Stimulated activated CD4-positive, alpha-beta T cell treated with anti-CD3 and anti-CD28 coated beads, Interleukin-4, amount 100 ng/mL, for 24 hours (primary cell): ENCODE measurements at regions not wholly inside any gene's neighbourhood (a gene's known extent, or its start where the extent isn't known, plus 50 kb on each side); places are given as distances from the start of the nearest gene placed in this dataset.
"Not testable (repeated sequence)": the region's sequence is repeated elsewhere in the genome, so short reads cannot be mapped to it uniquely, and the experiment has no call there.

Experiments used
- DNase-seq: peaks from one replicate; pipeline ENCODE4 v3.0.0-alpha.2; 2020

DNA sequence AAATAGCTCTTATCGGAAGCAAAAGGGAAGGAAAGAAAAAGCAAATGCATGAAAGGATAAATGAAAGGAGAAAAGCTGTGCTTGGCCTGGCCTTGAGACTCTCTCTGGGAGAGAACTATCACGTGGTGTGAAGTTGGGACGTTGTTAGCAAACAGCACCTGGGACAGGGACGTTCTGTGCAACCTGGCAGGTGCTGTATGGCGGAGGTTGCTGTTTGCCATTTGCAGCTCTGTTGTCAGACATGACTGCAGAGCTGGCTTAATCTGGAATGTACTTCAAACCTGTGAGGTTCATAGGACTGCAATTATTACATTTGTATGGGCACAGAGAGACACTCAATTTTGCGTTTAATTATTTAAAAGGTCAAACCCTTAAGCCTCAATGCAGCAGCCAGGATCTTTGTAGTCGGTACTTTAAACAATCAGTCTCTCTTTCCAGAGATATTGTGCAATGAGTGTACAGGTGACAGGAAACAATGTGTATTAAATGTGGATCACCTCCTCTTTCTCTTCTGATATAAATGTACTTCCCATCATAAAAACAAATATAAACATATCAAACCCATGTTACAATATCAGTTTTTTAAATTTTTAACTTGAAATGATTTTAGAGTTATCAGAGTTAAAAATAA is 800.5 kb upstream of the KCND2 start:
- no peak for DNase-seq

DNA sequence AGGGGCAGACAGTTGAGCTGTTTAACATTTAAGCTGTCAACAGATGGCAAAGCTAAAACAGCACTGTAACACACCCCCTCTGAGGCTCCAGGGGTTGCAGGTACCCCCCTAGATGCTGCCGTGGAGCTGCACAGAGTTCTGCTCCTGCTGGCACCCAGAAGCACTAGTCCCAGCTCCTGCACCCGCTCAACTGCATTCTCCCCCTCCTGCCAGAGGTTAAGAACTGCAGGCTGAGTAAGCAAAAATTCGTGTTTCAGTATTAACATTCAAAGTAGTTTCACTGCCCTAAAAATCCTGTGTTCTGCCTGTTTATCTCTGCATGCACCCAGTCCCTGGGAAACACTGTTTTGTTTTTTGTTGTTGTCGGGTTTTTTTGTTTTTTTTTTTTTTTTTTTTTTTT is 790.8 kb upstream of the KCND2 start:
- no peak for DNase-seq

DNA sequence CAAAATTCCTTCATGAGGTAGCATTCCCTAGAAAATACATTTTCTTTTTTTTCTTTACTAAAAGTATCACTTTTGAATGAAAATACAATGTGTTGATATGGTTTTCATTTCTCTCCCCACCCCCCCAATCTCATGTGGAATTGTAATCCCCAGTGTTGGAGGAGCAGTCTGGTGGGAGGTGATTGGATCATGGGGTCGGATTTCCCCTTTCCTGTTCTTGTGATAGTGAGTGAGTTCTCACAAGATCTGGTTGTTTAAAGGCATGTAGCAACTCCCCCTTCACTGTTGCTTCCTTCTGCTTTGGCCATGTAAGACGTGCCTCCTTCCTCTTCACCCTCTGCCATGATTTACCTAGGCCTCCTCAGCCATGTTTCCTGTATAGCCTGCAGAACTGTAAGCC is 790.3 kb upstream of the KCND2 start:
- no peak for DNase-seq

DNA sequence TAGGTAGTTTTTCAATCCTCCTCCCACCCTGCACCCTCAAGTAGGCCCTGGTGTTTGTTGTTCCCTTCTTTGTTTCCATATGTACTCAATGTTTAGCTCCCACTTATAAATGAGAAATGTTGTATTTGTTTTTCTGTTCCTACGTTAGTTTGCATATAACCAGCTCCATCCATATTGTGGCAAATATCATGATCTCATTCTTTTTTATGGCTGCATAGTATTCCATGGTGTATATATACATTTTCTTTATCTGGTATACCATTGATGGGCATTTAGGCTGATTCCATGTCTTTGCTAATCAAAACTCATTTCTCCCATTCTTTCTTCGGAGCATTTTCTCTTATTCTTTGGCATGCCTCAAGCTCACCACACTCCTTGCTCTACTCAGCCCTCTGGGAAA is 789.6 kb upstream of the KCND2 start:
- no peak for DNase-seq

DNA sequence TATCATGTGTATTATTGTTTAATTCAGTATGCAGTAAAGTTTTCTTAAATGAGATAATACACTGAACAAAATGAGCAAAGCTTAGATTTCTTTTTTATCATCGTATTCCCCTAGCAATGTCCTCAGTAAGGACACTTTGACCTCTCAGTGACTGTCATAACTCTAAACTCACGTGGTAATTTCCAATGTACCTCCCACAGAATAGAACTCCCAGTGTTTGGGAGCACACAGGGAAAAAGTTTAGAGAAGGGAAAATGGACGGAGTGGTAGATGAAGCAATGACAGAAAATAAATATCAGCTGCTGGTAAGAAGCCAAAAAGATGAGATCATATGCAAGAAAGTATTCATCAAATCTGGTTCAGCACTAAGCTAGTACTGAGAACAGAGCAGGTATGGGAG is 758.6 kb upstream of the KCND2 start:
- DNase-seq = no peak

DNA sequence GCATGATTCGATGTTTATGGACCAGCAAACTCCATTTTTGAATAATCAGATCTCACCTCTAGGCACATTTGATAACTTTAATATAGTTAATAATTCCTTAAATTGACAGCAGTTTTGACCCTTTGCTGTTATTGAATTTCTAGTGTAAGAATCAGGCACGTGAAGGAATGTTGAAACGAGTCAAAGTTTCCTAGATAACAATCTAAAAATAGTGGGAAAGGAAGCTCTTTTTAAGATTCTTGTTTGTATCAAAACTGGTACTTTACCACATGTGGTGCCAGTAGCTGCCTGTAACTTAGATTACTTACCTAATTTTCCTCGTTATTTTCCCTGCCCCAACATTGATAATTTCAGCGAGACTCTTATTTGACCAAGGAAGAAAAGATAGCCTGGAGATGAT is 757.8 kb upstream of the KCND2 start:
- no peak for DNase-seq

DNA sequence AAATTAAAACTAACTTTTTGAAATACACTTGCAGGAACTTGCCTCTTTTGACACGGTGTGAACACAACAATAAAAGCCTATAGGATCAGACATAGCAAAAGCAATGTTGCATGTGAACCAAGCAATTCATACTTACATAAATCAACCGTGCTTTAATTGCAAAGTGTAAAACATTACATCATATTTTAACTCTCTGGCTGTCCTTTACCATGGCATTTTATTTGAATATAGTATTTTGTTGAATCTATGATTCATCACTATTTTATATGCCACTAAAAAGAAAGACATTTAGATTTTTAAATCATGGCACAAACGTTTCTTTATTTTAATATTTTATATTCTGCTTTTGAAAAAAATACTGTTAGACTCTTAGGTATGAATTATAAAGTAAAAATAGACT is 757.0 kb upstream of the KCND2 start:
- no peak for DNase-seq

DNA sequence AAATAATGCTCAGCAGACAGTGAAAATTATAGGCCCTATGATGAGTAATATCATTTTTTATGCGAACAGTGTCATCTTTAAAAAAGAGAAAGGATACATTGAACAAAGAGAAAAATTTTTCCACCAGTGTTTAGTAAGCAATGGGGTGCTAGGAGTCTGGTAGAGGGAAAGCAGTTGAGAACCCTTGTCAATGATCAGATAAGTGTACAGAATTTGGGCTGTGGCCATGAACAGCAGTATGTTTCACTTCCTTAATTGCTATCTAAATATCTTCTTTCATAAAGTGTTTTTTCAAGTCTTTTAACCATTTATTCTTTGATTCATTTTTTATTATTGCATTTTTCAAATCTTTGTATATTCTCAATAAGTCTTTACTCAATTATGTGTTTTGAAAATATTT is 750.7 kb upstream of the KCND2 start:
- DNase-seq = no peak

DNA sequence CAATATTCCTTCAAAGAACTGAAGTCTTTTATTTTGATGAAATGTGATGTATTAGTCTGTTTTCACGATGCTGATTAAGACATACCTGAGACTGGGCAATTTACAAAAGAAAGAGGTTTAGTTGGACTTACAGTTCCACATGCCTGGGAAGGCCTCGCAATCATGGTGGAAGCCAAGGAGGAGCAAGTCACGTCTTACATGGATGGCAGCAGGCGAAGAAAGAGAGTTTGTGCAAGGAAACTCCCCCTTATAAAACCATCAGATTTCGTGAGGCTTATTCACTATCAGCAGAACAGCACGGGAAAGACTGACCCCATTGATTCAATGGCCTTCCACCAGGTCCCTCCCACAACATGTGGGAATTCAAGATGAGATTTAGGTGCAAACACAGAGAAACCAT is 750.3 kb upstream of the KCND2 start:
- no peak for DNase-seq

DNA sequence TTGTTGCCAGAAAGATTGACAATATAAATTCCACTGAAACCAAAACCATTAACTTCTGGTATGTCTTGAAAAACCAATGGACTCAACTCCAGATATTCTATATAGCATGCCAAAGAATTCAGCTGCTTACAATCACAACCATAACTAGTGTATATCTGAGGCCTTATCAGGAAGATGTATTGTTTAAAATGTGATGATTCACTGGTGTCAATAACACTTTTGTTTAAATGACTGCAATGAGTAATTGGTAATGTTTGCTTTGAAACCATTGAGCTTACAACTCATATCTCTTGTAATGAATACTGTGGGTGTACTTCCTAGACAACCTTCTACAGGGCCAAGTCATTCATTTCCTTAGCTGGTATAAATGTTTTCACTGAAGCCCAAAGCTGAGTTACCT is 727.9 kb upstream of the KCND2 start:
- DNase-seq = no peak

DNA sequence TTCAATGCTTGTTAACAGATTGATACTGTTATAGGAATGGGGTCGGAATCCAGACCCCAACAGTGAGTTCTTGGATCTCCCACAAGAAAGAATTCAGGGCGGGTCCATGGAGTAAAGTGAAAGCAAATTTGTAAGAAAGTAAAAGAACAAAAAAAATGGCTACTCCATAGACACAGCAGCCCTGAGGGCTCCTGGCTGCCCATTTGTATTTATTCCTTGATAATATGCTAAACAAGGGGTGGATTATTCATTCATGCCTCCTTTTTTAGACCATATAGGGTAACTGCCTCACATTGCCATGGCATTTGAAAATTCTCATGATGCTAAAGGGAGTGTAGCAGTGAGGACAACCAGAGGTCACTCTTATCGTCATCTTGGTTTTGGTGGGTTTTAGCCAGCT is 717.2 kb upstream of the KCND2 start:
- no peak for DNase-seq

DNA sequence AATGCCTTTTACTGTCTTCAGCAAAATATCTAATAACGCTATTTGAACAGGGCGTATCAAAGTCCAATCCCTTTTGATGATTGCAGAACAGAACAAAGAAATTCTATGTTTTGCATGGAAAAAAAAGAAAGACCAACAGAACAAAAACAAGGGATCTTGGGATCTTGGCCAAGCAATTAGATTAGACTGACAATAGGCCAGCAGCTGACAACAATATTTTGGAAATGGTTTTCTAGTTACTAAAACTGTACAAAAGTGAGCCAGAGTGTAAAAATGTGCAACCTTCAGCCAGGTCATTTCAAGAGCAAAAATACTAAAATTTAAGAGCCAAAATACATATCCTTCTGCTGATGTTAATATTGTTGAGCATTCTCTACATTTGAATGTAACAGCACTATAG is 716.5 kb upstream of the KCND2 start:
- DNase-seq = no peak

DNA sequence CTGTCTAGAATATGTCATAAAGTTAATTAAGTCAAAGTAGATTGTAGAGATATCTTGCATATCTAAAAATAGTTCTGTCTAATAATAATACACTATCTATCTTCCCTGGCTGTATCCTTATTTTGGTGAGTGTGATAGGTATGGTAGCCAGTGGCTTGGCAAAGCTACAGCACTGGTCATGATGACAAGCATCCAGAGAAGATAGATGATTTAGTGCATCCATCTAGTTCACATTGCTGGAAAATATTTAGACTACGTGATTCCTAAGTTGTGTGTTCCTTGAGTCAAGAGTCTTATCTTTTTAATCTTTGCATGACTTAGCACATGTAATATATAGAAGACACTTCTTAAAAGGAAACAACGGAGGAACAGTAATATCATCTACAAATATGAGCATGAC is 711.2 kb upstream of the KCND2 start:
- DNase-seq = no peak

DNA sequence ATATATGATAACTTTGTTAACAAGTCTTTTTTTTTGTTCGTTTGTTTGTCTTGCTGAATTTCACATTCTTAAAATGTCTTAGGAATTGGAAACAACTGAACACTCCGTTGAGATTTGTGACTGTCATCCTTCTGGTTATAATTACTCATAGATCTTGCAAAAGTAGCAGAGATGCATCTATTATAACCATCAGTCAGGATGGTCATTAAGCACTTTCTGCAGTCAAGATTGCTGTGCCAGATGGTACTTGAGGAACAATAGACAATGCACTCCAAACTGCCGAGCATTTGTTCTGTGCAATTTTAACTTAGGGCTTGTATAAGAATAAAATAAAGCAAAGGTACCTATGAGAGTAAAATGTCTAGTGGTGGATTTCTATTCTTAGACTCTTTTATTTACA is 710.1 kb upstream of the KCND2 start:
- no peak for DNase-seq

DNA sequence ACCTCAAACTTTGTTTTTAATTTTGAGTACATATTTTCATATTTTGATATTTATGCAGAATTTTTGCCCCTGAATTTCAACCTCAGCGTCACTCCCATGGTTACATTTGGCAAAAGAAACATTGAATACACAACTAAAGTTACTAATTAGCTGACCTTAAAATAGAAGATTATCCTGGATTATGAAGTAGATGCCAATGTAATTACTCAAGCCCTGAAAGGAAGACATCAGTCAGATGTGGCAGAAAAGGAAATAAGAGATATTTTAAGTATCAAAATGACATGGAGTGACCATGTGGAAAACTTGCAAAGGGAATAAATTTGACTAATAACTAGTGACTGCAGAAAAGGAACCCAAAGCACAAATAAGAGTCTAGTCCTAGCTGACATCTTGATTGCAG is 701.3 kb upstream of the KCND2 start:
- DNase-seq = no peak

DNA sequence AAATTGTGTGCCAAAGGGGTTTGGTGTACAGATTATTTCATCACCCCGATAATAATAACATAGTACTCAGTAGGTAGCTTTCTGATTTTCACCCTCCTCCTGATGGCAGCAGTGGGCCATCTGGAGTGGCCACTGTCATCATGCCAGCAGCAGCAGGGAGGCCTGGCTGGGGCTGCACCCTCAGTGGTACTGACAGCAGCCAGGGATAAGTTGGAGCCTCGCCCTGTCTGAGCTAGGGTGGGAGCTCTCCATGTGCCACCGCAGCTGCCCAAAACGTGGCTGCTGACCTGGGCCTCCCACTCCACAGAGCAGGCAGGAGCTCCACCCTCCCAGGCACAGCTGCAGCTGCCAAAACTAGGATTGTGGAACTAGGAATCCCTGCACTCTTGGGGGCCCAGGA is 700.8 kb upstream of the KCND2 start:
- DNase-seq = no peak

DNA sequence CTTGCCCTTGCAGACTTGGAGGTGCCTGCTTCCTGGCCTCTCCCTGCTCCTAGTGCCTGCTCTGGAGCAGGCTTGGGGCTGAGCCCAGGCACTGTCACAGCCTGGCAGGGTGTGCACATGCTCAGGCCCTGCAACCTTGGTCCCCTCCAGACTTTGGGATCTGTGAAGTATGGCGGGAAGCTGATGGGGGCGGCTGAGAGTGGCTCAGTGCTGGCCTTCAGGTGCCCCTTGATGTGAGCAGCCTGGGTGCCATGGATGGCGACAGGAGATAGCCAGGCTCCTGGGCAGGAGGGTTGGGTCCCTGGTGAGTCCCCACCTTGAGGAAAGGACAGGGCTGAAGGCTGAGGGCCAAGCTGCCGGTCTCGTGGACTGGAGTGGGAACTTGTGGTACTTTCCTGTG is 700.4 kb upstream of the KCND2 start:
- DNase-seq = no peak

DNA sequence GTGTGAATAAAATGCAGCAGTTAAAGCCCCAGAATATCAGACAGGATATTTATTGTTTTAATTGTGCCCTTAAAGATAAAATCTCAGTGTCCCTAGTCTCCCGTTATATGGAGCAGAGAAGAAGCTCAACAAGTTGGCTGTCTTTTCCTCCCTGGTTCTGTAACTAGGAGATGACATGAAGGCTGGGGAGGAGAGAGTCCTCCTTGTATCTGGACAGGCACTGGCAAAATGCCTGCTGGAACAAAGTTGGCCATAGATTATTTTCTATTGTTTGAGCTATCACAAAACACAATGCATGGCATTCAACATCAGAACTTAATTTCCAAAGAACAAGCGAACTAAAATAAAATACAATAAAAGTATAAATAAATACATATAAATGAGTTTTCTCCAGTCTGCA is 694.9 kb upstream of the KCND2 start:
- DNase-seq = no peak

DNA sequence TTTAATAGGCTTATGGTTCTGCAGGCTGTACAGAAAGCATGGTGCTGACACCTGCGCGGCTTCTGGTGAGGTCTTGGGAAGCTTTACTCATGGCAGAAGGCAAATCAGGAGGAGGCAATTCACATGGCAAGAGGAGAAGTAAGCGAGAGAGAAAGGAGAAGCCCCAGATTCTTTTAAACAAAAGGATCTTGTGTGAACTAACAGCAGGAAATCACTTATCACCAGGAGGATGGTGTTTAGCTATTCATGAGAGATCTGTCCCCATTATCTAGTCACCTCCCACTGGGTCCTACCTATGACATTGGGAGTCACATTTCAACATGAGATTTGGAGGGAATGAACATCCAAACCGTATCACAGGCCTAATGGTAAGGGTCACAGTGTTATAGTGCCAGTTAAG is 678.0 kb upstream of the KCND2 start:
- no peak for DNase-seq

DNA sequence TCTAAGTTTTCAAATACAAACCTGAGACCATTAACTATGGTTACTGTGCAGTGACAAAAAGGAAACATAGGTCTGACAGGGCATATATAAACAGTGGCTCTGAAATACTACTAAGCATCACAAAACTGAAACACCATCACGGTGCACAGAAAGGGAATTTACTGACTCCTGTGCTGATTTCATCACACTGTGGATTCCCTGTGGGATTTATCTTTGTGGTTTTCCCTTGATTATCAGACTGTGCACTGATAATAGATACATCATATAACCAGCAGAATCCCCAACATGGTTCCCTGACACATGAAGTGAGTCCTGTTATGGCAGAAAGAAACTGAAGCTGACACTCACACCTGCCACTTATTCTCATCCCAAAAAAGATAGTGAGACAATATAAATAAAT is 676.3 kb upstream of the KCND2 start:
- DNase-seq = no peak

DNA sequence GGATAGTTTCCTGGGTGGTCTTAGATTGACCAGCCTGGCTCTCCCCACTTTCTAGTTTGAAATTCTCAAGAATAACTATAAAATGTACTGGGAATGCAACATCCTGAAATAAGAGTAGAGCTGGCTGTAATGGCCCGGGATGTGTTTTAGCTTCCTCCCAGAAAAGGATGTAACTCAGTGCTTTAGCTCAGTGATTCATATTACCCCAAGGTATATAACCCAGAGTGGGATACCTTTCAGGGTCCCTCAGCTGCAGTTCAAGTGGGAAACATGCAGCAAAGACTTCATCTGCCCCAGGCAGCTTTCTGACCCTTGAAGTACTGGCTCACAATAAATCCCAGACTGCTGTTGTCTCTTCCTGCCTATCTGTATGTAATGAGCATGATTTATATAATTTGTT is 666.7 kb upstream of the KCND2 start:
- DNase-seq = no peak

DNA sequence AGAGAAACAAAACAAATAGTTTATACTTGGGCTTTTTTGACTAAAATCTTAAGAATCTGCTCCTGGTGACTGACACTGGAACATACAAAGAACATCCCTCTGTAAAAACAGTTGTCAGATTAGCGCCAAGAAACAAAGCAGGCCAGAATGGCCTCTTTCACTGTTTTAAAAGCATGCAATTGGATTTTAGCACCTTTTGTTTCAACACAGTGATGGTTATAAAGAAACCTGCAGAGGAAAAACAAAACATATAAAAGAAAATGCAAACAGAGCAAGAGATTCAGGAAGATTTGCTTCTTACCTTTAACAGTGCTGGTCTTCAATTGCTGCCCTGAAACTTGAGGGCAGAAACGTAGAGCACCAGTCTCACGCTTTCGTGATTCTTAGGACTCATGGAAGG is 652.2 kb upstream of the KCND2 start:
- no peak for DNase-seq

DNA sequence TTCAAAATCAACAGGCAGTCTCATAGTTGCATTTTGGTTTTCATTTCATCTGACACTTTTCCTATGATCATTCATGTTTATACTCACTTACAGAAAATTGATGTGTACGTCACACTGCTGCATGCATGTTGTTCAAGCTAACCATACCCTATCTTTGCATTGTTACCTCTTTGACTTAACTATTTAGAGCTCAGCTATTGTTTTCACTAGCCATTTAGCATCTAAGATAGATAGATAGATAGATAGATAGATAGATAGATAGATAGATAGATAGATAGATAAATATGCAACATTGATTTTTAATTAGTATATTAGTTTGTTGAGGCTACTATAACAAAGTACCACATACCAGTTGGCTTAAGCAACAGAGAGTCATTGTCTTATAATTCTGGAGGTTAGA is 649.5 kb upstream of the KCND2 start:
- no peak for DNase-seq

DNA sequence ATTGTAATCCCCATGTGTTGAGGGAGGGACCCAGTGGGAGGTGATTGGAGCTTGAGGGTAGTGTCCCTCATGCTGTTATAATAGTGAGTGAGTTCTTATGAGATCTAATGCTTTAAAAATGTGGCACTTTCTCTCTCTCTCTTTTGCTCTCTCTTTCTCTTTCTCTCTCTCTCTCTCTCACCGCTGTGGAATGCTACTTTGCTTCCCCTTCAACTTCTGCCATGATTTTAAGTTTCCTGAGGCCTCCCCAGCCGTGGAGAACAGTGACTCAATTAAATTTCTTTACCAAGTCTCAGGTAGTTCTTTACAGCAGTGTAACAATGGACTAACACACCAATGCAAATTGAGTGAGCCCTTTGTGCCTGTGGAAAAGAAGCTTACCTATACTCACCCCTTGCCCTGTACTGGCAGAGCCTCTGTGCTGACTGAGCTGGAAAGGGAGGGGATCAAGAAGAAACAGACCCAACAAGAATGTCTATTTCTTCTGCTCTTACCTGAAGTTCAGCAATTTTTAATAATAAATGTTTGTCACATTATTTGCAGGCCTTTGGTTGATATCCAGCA is 642.5 kb upstream of the KCND2 start:
- no peak for DNase-seq

DNA sequence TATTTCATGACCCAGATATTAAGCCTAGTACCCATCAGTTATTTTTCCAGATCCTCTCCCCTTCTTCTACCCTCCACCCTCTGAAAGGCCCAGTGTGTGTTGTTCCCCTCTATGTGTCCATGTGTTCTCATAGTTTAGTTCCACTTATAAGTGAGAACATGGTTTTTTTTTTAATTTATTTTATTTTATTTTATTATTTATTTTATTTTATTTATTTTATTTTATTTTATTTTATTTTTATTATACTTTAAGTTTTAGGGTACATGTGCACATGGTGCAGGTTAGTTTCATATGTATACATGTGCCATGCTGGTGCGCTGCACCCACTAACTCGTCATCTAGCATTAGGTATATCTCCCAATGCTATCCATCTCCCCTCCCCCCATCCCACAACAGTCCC is 639.2 kb upstream of the KCND2 start:
- DNase-seq = not testable (repeated sequence)

DNA sequence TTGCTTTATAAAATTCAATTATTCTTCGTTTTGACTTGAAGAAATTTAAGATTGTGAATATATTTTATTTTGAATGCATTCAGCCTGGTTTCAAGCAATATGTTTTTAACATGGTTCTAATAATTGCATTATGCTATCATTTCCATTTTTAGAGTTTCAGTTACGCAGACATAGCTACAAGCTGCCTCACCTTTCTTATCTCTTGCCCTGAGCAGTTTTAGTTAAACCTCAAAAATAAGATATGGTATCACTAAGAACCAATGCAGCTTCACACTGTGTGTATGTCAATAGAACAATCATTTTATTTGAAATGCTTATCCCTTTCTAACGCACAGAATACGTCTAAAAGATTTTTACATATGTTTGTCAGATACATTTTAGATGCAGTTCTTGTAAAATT is 632.6 kb upstream of the KCND2 start:
- no peak for DNase-seq
